ENCODE measurements at regions not wholly inside any gene's neighbourhood (a gene's known extent, or its start where the extent isn't known, plus 50 kb on each side); places are given as distances from the start of the nearest gene placed in this dataset.

- no peak for DNase-seq (ENCODE audit: low spot score)
These were observed 117.4 kb downstream of the TTLL2 start for GRCh38 chr6:167442245-167442644.

GRCh38 chr6:167442796-167443680, 118.2 kb downstream of the TTLL2 start:
- DNase-seq (ENCODE audit: low spot score): no peak

GRCh38 chr6:167444602-167445346, 119.9 kb downstream of the TTLL2 start:
- DNase-seq (ENCODE audit: low spot score): no peak

- DNase-seq (ENCODE audit: low spot score): no peak
These were observed 120.7 kb downstream of the TTLL2 start for GRCh38 chr6:167445568-167445967.

GRCh38 chr6:167446046-167446445, 121.2 kb downstream of the TTLL2 start:
- DNase-seq (ENCODE audit: low spot score): no peak

GRCh38 chr6:167446971-167447370, 122.1 kb downstream of the TTLL2 start:
- no peak for DNase-seq (ENCODE audit: low spot score)

GRCh38 chr6:167448378-167448777, 123.5 kb downstream of the TTLL2 start:
- no peak for DNase-seq (ENCODE audit: low spot score)

- DNase-seq (ENCODE audit: low spot score): no peak
These were observed 124.4 kb downstream of the TTLL2 start for GRCh38 chr6:167449094-167449861.

GRCh38 chr6:167450626-167451025, 125.7 kb downstream of the TTLL2 start:
- no peak for DNase-seq (ENCODE audit: low spot score)

GRCh38 chr6:167452338-167453081, 127.6 kb downstream of the TTLL2 start:
- DNase-seq (ENCODE audit: low spot score): no peak

GRCh38 chr6:167453082-167453446, 128.2 kb downstream of the TTLL2 start:
- no peak for DNase-seq (ENCODE audit: low spot score)

GRCh38 chr6:167454003-167454402, 129.1 kb downstream of the TTLL2 start:
- no peak for DNase-seq (ENCODE audit: low spot score)

GRCh38 chr6:167455371-167455770, 130.5 kb downstream of the TTLL2 start:
- no peak for DNase-seq (ENCODE audit: low spot score)

GRCh38 chr6:167462514-167463312, 137.8 kb downstream of the TTLL2 start:
- no peak for DNase-seq (ENCODE audit: low spot score)

- DNase-seq (ENCODE audit: low spot score): no peak
These were observed 139.3 kb downstream of the TTLL2 start for GRCh38 chr6:167464177-167464576.

GRCh38 chr6:167465482-167465881, 140.6 kb downstream of the TTLL2 start:
- no peak for DNase-seq (ENCODE audit: low spot score)

GRCh38 chr6:167467282-167467681, 142.4 kb downstream of the TTLL2 start:
- no peak for DNase-seq (ENCODE audit: low spot score)

- DNase-seq (ENCODE audit: low spot score): no peak
These were observed 143.0 kb downstream of the TTLL2 start for GRCh38 chr6:167467793-167468431.

- no peak for DNase-seq (ENCODE audit: low spot score)
These were observed 144.2 kb downstream of the TTLL2 start for GRCh38 chr6:167469101-167469500.

- no peak for DNase-seq (ENCODE audit: low spot score)
These were observed 144.8 kb downstream of the TTLL2 start for GRCh38 chr6:167469672-167470071.
